Right lobe of liver (tissue), 6 donors: ENCODE measurements at regions not wholly inside any gene's neighbourhood (a gene's known extent, or its start where the extent isn't known, plus 50 kb on each side); places are given as distances from the start of the nearest gene placed in this dataset.

ENCODE experiments used
- ATAC-seq, 4 donors: fragments of 200-7000 bp; cut with Tn5 transposase; one replicate each; pipeline ENCODE4 v1.9.1; 2020; ENCODE audit warnings: mild to moderate bottlenecking in 4 of 4, moderate library complexity in 4 of 4
- DNase-seq, 3 donors: peaks; one replicate each; pipeline ENCODE4 v3.0.0-alpha.2; 2020
- H3K27ac ChIP-seq, 3 donors: fragments of 200-600 bp; one replicate each; pipeline ENCODE4 v1.8.0; 2022
- H3K27me3 ChIP-seq, 2 donors: fragments of 200-600 bp; one replicate each; pipeline ENCODE4 v1.8.0; 2022
- H3K36me3 ChIP-seq, 4 donors: fragments of 200-600 bp; sonication (generic) in 1 of 4; one replicate each; pipeline versions ENCODE4 v1.5.1 to v1.8.0; 2017 to 2022; ENCODE audit warnings: control low read depth in 1 of 4
- H3K4me1 ChIP-seq, 4 donors: fragments of 200-600 bp; sonication (generic) in 1 of 4; one replicate each; pipeline versions ENCODE4 v1.5.1 to v1.8.0; 2017 to 2022; ENCODE audit warnings: control low read depth in 1 of 4
- H3K4me3 ChIP-seq, 3 donors: fragments of 200-600 bp; one replicate each; pipeline ENCODE4 v1.8.0; 2022
- H3K9me3 ChIP-seq, 4 donors: fragments of 200-600 bp; sonication (generic) in 1 of 4; one replicate each; pipeline versions ENCODE4 v1.5.1 to v1.8.0; 2017 to 2022; ENCODE audit warnings: control low read depth in 1 of 4
- CTCF ChIP-seq, 4 donors: fragments of 200-600 bp in 3 of 4; fragments of 450-650 bp in 1 of 4; IDR thresholded peaks; one replicate each; pipeline versions ENCODE4 v1.5.1 to v1.8.0; 2016 to 2022; ENCODE audit warnings: antibody characterized with exemption in 4 of 4, mild to moderate bottlenecking in 2 of 4
- POLR2A ChIP-seq: fragments of 450-650 bp; IDR thresholded peaks from one replicate; pipeline ENCODE4 v1.6.1; 2017; ENCODE audit warnings: antibody characterized with exemption, mild to moderate bottlenecking
- WGBS: methylation state at CpG from one replicate; pipeline ENCODE4 v1.1.6; 2018; ENCODE audit warnings: low coverage, low lambda C conversion rate; ENCODE audit not compliant: insufficient coverage; ENCODE audit errors: missing lambda C conversion rate; 5-methylcytosine and 5-hydroxymethylcytosine counted together
- intact Hi-C, 2 donors: fragments of 100-400 bp; cut with DNase I; formaldehyde crosslinking; loops; one replicate each; pipeline versions ENCODE4 v1.11.2 to v1.14.1; 2022
- donor health status: DM: no; HTN: yes; CAD: no.
- donor health status: DM: no; HTN: no; CAD: no.
- donor health status: DM: no; HTN: no; CAD: no.
- donor health status: DM: no; HTN: yes; CAD: no.
- donor health status: DM: no; HTN: yes; CAD: no.

GRCh38 chr2:18219676-18220075 lies 340.8 kb downstream of the RDH14 start:
- Histone ChIP-seq H3K36me3 (no peaks in the 10 kb centered on the region), H3K27ac (no peak overlapping the region), H3K9me3 (no peaks in the 10 kb centered on the region), H3K27me3 (no peaks in the 10 kb centered on the region), H3K4me3 (no peak overlapping the region), H3K4me1 (no peaks in the 10 kb centered on the region)
- TF ChIP-seq POLR2A (no peak), CTCF (IDR thresholded peaks at IDR 0.05) (peak in 2 of 4 donors; percentile 14 to 26)
- DNase-seq (no peak), ATAC-seq (peak in 1 of 4 donors; percentile 43)
- intact Hi-C loops: no loop called here
- 0% methylated on average over 1 of the region's 1 CpG for WGBS

- Histone ChIP-seq H3K27ac (no peak overlapping the region), H3K4me3 (no peak overlapping the region), H3K4me1 (no peaks in the 10 kb centered on the region), H3K27me3 (no peaks in the 10 kb centered on the region), H3K9me3 (no peaks in the 10 kb centered on the region), H3K36me3 (no peaks in the 10 kb centered on the region)
- DNase-seq: no peak
- WGBS: 71% methylated on average over 7 of the region's 7 CpGs
- ATAC-seq: no peak
- no peak for TF ChIP-seq CTCF (IDR thresholded peaks at IDR 0.05)
- no peak for TF ChIP-seq POLR2A
- intact Hi-C loops: no loop called here
Measured at GRCh38 chr2:18218160-18218933, 339.9 kb downstream of the KCNS3 start.

- no peaks in the 10 kb centered on the region for H3K4me1 ChIP-seq
- no peak for ATAC-seq
- H3K27ac ChIP-seq: no peak overlapping the region
- H3K36me3 ChIP-seq: no peaks in the 10 kb centered on the region
- no peaks in the 10 kb centered on the region for H3K27me3 ChIP-seq
- intact Hi-C loops: no loop called here
- H3K9me3 ChIP-seq: no peaks in the 10 kb centered on the region
- WGBS: 55% methylated on average over 2 of the region's 2 CpGs
- no peak for TF ChIP-seq POLR2A
- TF ChIP-seq CTCF (IDR thresholded peaks at IDR 0.05): no peak
- no peak overlapping the region for H3K4me3 ChIP-seq
- DNase-seq: no peak
Measured at GRCh38 chr2:18214936-18215335, 336.5 kb downstream of the KCNS3 start.

GRCh38 chr2:18213986-18214385 lies 335.5 kb downstream of the KCNS3 start:
- DNase-seq (no peak), ATAC-seq (no peak)
- Histone ChIP-seq H3K4me3 (no peak overlapping the region), H3K9me3 (no peaks in the 10 kb centered on the region), H3K27me3 (no peaks in the 10 kb centered on the region), H3K36me3 (no peaks in the 10 kb centered on the region), H3K4me1 (no peaks in the 10 kb centered on the region), H3K27ac (no peak overlapping the region)
- no peak for TF ChIP-seq CTCF (IDR thresholded peaks at IDR 0.05)
- TF ChIP-seq POLR2A: no peak
- intact Hi-C loops: no loop called here
- 81% methylated on average over 11 of the region's 11 CpGs for WGBS
